ENCODE measurements at regions not wholly inside any gene's neighbourhood (a gene's known extent, or its start where the extent isn't known, plus 50 kb on each side); places are given as distances from the start of the nearest gene placed in this dataset.

GRCh38 chr5:74493411-74493810, 147.1 kb downstream of the ENC1 start:
- H3K4me3 ChIP-seq (replicated peaks in 1 of 3; ENCODE audit: insufficient read depth in 1 of 3, low read depth in 1 of 3, low read length in 3 of 3), result no peak overlapping the region
- TF ChIP-seq JUN (IDR thresholded peaks at IDR 0.05; ENCODE audit: borderline replicate concordance, insufficient read depth, insufficient read length, low read depth) (no peak), FOS (IDR thresholded peaks at IDR 0.05; ENCODE audit: borderline replicate concordance, insufficient read depth, low read length) (no peak), MAX (IDR thresholded peaks at IDR 0.05; ENCODE audit: insufficient read depth, insufficient read length) (no peak), EZH2 (IDR thresholded peaks at IDR 0.05; ENCODE audit: borderline replicate concordance, low read depth, low read length, severe bottlenecking) (no peak), POLR2AphosphoS5 (IDR thresholded peaks at IDR 0.05; ENCODE audit: insufficient read depth, low read depth, low read length) (no peak), MYC (IDR thresholded peaks at IDR 0.05; ENCODE audit: low read depth, low read length) (no peak), POLR2A (IDR thresholded peaks at IDR 0.05; ENCODE audit: low read depth, low read length) (no peak), CTCF (IDR thresholded peaks at IDR 0.05; ENCODE audit: extremely low read depth in 1 of 2, insufficient read depth in 1 of 2, low read depth in 1 of 2, low read length in 2 of 2) (no peak), GATA2 (IDR thresholded peaks at IDR 0.05; ENCODE audit: insufficient read depth, insufficient read length, low read depth, low read length) (no peak)
- H3K27me3 ChIP-seq (ENCODE audit: control insufficient read depth in 2 of 2, insufficient read depth in 2 of 2, low read length in 2 of 2), result no peaks in the 10 kb centered on the region
- H2AFZ ChIP-seq (ENCODE audit: low read depth, low read length), result no peak overlapping the region
- no peaks in the 10 kb centered on the region for H3K9me1 ChIP-seq (replicated peaks; ENCODE audit: control insufficient read depth, extremely low read depth, insufficient read depth, low read length)
- H3K4me1 ChIP-seq (ENCODE audit: control insufficient read depth, extremely low read depth, insufficient read depth, low read length), result peaks cover 5% of the 10 kb centered on the region
- H3K9ac ChIP-seq (replicated peaks; ENCODE audit: extremely low read depth, insufficient read depth, low read length), result no peak overlapping the region
- FAIRE-seq (no peak), DNase-seq (ENCODE audit: low read depth, low spot score) (no peak)
- no peaks in the 10 kb centered on the region for H3K79me2 ChIP-seq (ENCODE audit: control insufficient read depth, insufficient read depth, low read length)
- H3K27ac ChIP-seq (ENCODE audit: insufficient read depth, low read depth, low read length), result no peak overlapping the region
- no peaks in the 10 kb centered on the region for H3K36me3 ChIP-seq (ENCODE audit: control insufficient read depth in 2 of 2, extremely low read depth in 1 of 2, insufficient read depth in 2 of 2, low read length in 2 of 2)
- dilution Hi-C loops (cut with MboI; ENCODE audit: extremely low pct_ligation_motif_present, low sequenced_read_pairs), result no loop called here
- intact Hi-C loops (cut with micrococcal nuclease), result no loop called here
- ChIA-PET POLR2A (no interaction called here), CTCF (no interaction called here)
- no peaks in the 10 kb centered on the region for H4K20me1 ChIP-seq (replicated peaks; ENCODE audit: control insufficient read depth, extremely low read depth, insufficient read depth, low read length)
- no peak overlapping the region for H3K4me2 ChIP-seq (ENCODE audit: insufficient read depth, low read length)
- no peaks in the 10 kb centered on the region for H3K9me3 ChIP-seq (replicated peaks; ENCODE audit: control insufficient read depth, insufficient read depth, low read length)
- no TSS peak for BruUV-seq (replicated peaks)

Measured in endothelial cell of umbilical vein (primary cell).